K562 (cell line): ENCODE measurements at regions not wholly inside any gene's neighbourhood (a gene's known extent, or its start where the extent isn't known, plus 50 kb on each side); places are given as distances from the start of the nearest gene placed in this dataset.

ENCODE experiments used
- ATAC-seq: fragments of 200-7000 bp; cut with Tn5 transposase; 3 replicates; pipeline ENCODE4 v1.9.1; 2020; ENCODE audit warnings: moderate library complexity
- BruUV-seq: library from RNA; stranded (reverse); fragments of 400-500 nt; replicated peaks from 2 replicates; lab custom pipeline; 2021; lab: Mats Ljungman, UMichigan
- CTCF ChIA-PET: fragments of 300-600 bp; formaldehyde crosslinking; extraction: SDS; loops from one replicate; lab custom pipeline; 2021; ENCODE audit warnings: low intra/inter-chr PET ratio; lab: Yijun Ruan, JAX
- POLR2A ChIA-PET: fragments of 300-600, 350-650 bp; sonication (Branson Sonifier 250); formaldehyde crosslinking; extraction: SDS; loops from one replicate; lab custom pipeline; 2021; ENCODE audit warnings: antibody characterized with exemption, inconsistent platforms; lab: Yijun Ruan, JAX
- DNase-seq, 4 experiments: peaks; one replicate each; pipeline versions ENCODE4 v3.0.0 to v3.0.0-alpha.2; 2011 to 2018; ENCODE audit warnings: low spot score in 3 of 4, mixed read lengths in 3 of 4; ENCODE audit errors: extremely low read depth in 1 of 4
- FAIRE-seq: peaks from 2 replicates; lab custom pipeline; 2011; peaks lifted over from hg19 to GRCh38; lab: Jason Lieb, UNC
- H2AFZ ChIP-seq: 2 replicates; pipeline ENCODE4 v1.6.0; 2011; ENCODE audit warnings: low read depth, low read length, control low read depth, inconsistent platforms
- H3K27ac ChIP-seq: fragments of 200-600 bp; 3 replicates; pipeline ENCODE4 v1.8.0; 2011; ENCODE audit warnings: low read depth, mild to moderate bottlenecking, control low read depth, inconsistent platforms, low read length, moderate library complexity, mixed read lengths; ENCODE audit errors: extremely low read depth
- H3K27me3 ChIP-seq, 2 experiments: fragments of 300-600 bp in 1 of 2; 2 replicates in 1 of 2; 3 replicates in 1 of 2; pipeline versions ENCODE4 v1.6.0 to v1.8.0; 2011; ENCODE audit warnings: inconsistent platforms in 2 of 2, low read length in 2 of 2, mild to moderate bottlenecking in 1 of 2, mixed read lengths in 1 of 2, moderate library complexity in 1 of 2; ENCODE audit not compliant: control insufficient read depth in 2 of 2, insufficient read depth in 2 of 2
- H3K36me3 ChIP-seq: fragments of 300-600 bp; 3 replicates; pipeline ENCODE4 v1.8.0; 2011; ENCODE audit warnings: mild to moderate bottlenecking, low read length, inconsistent platforms; ENCODE audit not compliant: control insufficient read depth, insufficient read depth
- H3K4me1 ChIP-seq, 2 experiments: fragments of 200-600 bp in 1 of 2; replicated peaks in 1 of 2; 2 replicates in 1 of 2; 3 replicates in 1 of 2; pipeline versions ENCODE4 v1.5.1 to v1.8.0; 2011; ENCODE audit warnings: inconsistent platforms in 2 of 2, low read length in 2 of 2, mild to moderate bottlenecking in 1 of 2, mixed read lengths in 1 of 2, moderate library complexity in 1 of 2; ENCODE audit not compliant: control insufficient read depth in 2 of 2, insufficient read depth in 2 of 2
- H3K4me2 ChIP-seq: 2 replicates; pipeline ENCODE4 v1.6.1; 2011; ENCODE audit warnings: low read length, control low read depth, inconsistent platforms, mixed read lengths; ENCODE audit not compliant: insufficient read depth
- H3K4me3 ChIP-seq: fragments of 200-600 bp; sonication (generic), shearing (Covaris generic); 2 replicates; pipeline ENCODE4 v1.5.1; 2016; ENCODE audit warnings: control low read depth, inconsistent platforms
- H3K79me2 ChIP-seq: fragments of 200-600 bp; 3 replicates; pipeline ENCODE4 v1.8.0; 2011; ENCODE audit warnings: low read length, inconsistent platforms; ENCODE audit not compliant: control insufficient read depth, insufficient read depth
- H3K9ac ChIP-seq, 2 experiments: 2 replicates each; pipeline versions ENCODE4 v1.6.0 to v1.6.1; 2011; ENCODE audit warnings: low read depth in 2 of 2, low read length in 2 of 2, control low read depth in 1 of 2, inconsistent platforms in 1 of 2, mild to moderate bottlenecking in 1 of 2, mixed read lengths in 1 of 2; ENCODE audit not compliant: insufficient read depth in 1 of 2
- H3K9me1 ChIP-seq: one replicate; pipeline ENCODE4 v1.6.0; 2011; ENCODE audit warnings: inconsistent platforms, mild to moderate bottlenecking, low read length, moderate library complexity; ENCODE audit not compliant: control insufficient read depth, insufficient read depth
- H3K9me3 ChIP-seq: replicated peaks from 2 replicates; pipeline ENCODE4 v1.5.1; 2011; ENCODE audit warnings: low read depth, low read length, inconsistent platforms; ENCODE audit not compliant: control insufficient read depth, insufficient read depth
- H4K20me1 ChIP-seq: replicated peaks from 2 replicates; pipeline ENCODE4 v1.6.1; 2011; ENCODE audit warnings: low read length, inconsistent platforms, mixed read lengths; ENCODE audit not compliant: control insufficient read depth, insufficient read depth
- ARID2 ChIP-seq: fragments of 450-650 bp; IDR thresholded peaks from 2 replicates; pipeline ENCODE4 v1.6.1; 2017; ENCODE audit warnings: antibody characterized with exemption, mild to moderate bottlenecking
- CHD2 ChIP-seq: IDR thresholded peaks from 2 replicates; pipeline ENCODE4 v1.6.1; 2011; ENCODE audit warnings: low read depth, low read length
- CREM ChIP-seq: IDR thresholded peaks from 2 replicates; pipeline ENCODE4 v1.6.1; 2014; ENCODE audit warnings: antibody characterized with exemption, low read depth
- HDGF ChIP-seq: fragments of 450-650 bp; IDR thresholded peaks from 2 replicates; pipeline ENCODE4 v1.6.1; 2016
- HMG20B ChIP-seq: fragments of 250-450 bp; sonication (Bioruptor Pico); IDR thresholded peaks from 2 replicates; pipeline ENCODE4 v1.5.0; 2021; ENCODE audit warnings: mild to moderate bottlenecking
- MCM7 ChIP-seq, 2 experiments: fragments of 450-650 bp; IDR thresholded peaks; 2 replicates each; pipeline ENCODE4 v1.6.1; 2016 to 2018
- NR2C2 ChIP-seq, 2 experiments: fragments of 200-800 bp in 1 of 2; sonication (Bioruptor generic) in 1 of 2; sonication (generic) in 1 of 2; formaldehyde crosslinking in 1 of 2; IDR thresholded peaks; 2 replicates each; pipeline versions ENCODE4 v1.6.1 to v1.8.0; 2016 to 2022; ENCODE audit warnings: mild to moderate bottlenecking in 1 of 2, missing compliant biosample characterization in 1 of 2, missing genetic modification characterization in 1 of 2, missing genetic modification reagents in 1 of 2
- PRPF4 ChIP-seq: fragments of 200-400 bp; formaldehyde crosslinking; IDR thresholded peaks from one replicate; pipeline ENCODE4 v1.6.1; 2017; ENCODE audit warnings: low read length, low read depth, mild to moderate bottlenecking; ENCODE audit not compliant: insufficient read depth, poor library complexity, severe bottlenecking
- TAF9B ChIP-seq: fragments of 450-650 bp; IDR thresholded peaks from 2 replicates; pipeline ENCODE4 v1.6.1; 2018; ENCODE audit warnings: mild to moderate bottlenecking; ENCODE audit not compliant: partially characterized antibody
- ZKSCAN1 ChIP-seq: fragments of 150-350 bp; IDR thresholded peaks from 2 replicates; pipeline ENCODE4 v1.6.1; 2016; ENCODE audit warnings: low read depth, low read length
- ZNF77 ChIP-seq: fragments of 250-450 bp; sonication (Bioruptor Pico); IDR thresholded peaks from 2 replicates; pipeline ENCODE4 v1.5.0; 2020
- WGBS: fragments of 100-300 bp; shearing (Covaris generic); methylation state at CpG from one replicate; pipeline ENCODE4 v1.1.6; 2016; ENCODE audit warnings: low coverage, mixed read lengths; ENCODE audit not compliant: insufficient coverage; ENCODE audit errors: missing lambda C conversion rate; 5-methylcytosine and 5-hydroxymethylcytosine counted together
- in situ Hi-C: fragments of 300-500 bp; cut with MboI; formaldehyde crosslinking; loops from 4 replicates; pipeline ENCODE4 v1.15.0; 2018; ENCODE audit warnings: inconsistent platforms, mixed read lengths
- intact Hi-C: fragments of 100-400 bp; cut with micrococcal nuclease; formaldehyde crosslinking; loops from 2 replicates; pipeline ENCODE4 v1.14.2; 2022
- TF ChIP-seq, protein P1 (sequence below): fragments of 450-650 bp; IDR thresholded peaks from 2 replicates; pipeline ENCODE4 v1.6.1; 2017; ENCODE audit warnings: antibody characterized with exemption
- TF ChIP-seq, protein P2 (sequence below): sonication (generic); formaldehyde crosslinking; IDR thresholded peaks from 2 replicates; pipeline ENCODE4 v1.8.1; 2023; ENCODE audit warnings: mild to moderate bottlenecking, missing genetic modification reagents
- TF ChIP-seq, protein P3 (sequence below): sonication (generic); formaldehyde crosslinking; IDR thresholded peaks from 2 replicates; pipeline ENCODE4 v1.8.1; 2023; ENCODE audit warnings: mild to moderate bottlenecking, missing genetic modification reagents
- TF ChIP-seq, protein P4 (sequence below): conservative IDR thresholded peaks from 2 replicates; pipeline ENCODE4 v1.6.1; 2011; ENCODE audit warnings: low read depth, mild to moderate bottlenecking, low read length; ENCODE audit not compliant: control insufficient read depth
- TF ChIP-seq, protein P5 (sequence below), 2 experiments: fragments of 450-650 bp in 1 of 2; sonication (generic) in 1 of 2; formaldehyde crosslinking; conservative IDR thresholded peaks; 2 replicates each; pipeline versions ENCODE4 v1.4.0 to v1.8.1; 2020 to 2022; ENCODE audit warnings: mild to moderate bottlenecking in 1 of 2, missing genetic modification reagents in 1 of 2

DNA sequence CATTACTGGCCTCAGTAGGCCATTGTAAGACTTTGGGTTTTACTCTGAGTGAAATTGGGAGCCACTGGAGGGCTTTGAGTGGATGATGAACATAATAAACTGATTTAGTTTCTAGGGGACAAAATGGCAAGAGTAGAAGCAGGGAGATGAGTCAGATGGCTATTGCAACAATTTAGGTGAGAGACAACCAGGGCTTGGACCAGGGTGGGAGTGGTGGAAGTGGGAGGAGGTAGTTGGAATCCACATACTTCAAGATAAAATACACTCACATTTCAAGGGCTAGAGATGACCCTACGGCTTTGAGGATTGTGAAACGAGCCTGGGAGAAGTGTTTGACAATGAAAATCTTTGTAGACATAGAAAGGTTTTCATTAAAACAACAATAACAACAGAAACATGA is 136.3 kb downstream of the ACTBL2 start:
- FAIRE-seq, result no peak

More for the DNA sequence above, 136.3 kb downstream of the ACTBL2 start:
- intact Hi-C loops, result no loop called here
- BruUV-seq, result no TSS peak
- H3K27me3 ChIP-seq, result no peaks in the 10 kb centered on the region
- TF ChIP-seq, protein P1, sequence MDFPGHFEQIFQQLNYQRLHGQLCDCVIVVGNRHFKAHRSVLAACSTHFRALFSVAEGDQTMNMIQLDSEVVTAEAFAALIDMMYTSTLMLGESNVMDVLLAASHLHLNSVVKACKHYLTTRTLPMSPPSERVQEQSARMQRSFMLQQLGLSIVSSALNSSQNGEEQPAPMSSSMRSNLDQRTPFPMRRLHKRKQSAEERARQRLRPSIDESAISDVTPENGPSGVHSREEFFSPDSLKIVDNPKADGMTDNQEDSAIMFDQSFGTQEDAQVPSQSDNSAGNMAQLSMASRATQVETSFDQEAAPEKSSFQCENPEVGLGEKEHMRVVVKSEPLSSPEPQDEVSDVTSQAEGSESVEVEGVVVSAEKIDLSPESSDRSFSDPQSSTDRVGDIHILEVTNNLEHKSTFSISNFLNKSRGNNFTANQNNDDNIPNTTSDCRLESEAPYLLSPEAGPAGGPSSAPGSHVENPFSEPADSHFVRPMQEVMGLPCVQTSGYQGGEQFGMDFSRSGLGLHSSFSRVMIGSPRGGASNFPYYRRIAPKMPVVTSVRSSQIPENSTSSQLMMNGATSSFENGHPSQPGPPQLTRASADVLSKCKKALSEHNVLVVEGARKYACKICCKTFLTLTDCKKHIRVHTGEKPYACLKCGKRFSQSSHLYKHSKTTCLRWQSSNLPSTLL, result no peak
- TF ChIP-seq ZNF77 (CRISPR knock-in tag) (no peak), ARID2 (no peak), ZKSCAN1 (no peak), MCM7 (IDR thresholded peaks at IDR 0.05) (no peak), PRPF4 (no peak), CREM (no peak), HMG20B (CRISPR knock-in tag) (no peak), TAF9B (no peak), CHD2 (no peak), NR2C2 (CRISPR knock-in tag; IDR thresholded peaks at IDR 0.05) (no peak), NR2C2 (tag; IDR thresholded peaks at IDR 0.05) (no peak), HDGF (no peak)
- TF ChIP-seq, protein P2, sequence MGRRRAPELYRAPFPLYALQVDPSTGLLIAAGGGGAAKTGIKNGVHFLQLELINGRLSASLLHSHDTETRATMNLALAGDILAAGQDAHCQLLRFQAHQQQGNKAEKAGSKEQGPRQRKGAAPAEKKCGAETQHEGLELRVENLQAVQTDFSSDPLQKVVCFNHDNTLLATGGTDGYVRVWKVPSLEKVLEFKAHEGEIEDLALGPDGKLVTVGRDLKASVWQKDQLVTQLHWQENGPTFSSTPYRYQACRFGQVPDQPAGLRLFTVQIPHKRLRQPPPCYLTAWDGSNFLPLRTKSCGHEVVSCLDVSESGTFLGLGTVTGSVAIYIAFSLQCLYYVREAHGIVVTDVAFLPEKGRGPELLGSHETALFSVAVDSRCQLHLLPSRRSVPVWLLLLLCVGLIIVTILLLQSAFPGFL, result no peak
- TF ChIP-seq, protein P3, sequence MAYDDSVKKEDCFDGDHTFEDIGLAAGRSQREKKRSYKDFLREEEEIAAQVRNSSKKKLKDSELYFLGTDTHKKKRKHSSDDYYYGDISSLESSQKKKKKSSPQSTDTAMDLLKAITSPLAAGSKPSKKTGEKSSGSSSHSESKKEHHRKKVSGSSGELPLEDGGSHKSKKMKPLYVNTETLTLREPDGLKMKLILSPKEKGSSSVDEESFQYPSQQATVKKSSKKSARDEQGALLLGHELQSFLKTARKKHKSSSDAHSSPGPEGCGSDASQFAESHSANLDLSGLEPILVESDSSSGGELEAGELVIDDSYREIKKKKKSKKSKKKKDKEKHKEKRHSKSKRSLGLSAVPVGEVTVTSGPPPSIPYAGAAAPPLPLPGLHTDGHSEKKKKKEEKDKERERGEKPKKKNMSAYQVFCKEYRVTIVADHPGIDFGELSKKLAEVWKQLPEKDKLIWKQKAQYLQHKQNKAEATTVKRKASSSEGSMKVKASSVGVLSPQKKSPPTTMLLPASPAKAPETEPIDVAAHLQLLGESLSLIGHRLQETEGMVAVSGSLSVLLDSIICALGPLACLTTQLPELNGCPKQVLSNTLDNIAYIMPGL, result no peak
- TF ChIP-seq, protein P4, sequence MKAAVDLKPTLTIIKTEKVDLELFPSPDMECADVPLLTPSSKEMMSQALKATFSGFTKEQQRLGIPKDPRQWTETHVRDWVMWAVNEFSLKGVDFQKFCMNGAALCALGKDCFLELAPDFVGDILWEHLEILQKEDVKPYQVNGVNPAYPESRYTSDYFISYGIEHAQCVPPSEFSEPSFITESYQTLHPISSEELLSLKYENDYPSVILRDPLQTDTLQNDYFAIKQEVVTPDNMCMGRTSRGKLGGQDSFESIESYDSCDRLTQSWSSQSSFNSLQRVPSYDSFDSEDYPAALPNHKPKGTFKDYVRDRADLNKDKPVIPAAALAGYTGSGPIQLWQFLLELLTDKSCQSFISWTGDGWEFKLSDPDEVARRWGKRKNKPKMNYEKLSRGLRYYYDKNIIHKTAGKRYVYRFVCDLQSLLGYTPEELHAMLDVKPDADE, result no peak
- TF ChIP-seq, protein P5, sequence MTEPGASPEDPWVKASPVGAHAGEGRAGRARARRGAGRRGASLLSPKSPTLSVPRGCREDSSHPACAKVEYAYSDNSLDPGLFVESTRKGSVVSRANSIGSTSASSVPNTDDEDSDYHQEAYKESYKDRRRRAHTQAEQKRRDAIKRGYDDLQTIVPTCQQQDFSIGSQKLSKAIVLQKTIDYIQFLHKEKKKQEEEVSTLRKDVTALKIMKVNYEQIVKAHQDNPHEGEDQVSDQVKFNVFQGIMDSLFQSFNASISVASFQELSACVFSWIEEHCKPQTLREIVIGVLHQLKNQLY (CRISPR knock-in tag; conservative IDR thresholded peaks at IDR 0.05), result no peak
- H3K9ac ChIP-seq, result no peak overlapping the region
- H3K27ac ChIP-seq, result no peak overlapping the region
- H3K79me2 ChIP-seq, result no peaks in the 10 kb centered on the region
- POLR2A ChIA-PET, result no interaction called here
- WGBS, result 3% methylated on average over 2 of the region's 2 CpGs
- H3K4me1 ChIP-seq, result no peaks in the 10 kb centered on the region
- no peaks in the 10 kb centered on the region for H3K9me1 ChIP-seq
- in situ Hi-C loops, result no loop called here
- CTCF ChIA-PET, result no interaction called here
- no peaks in the 10 kb centered on the region for H3K9me3 ChIP-seq
- no peak for ATAC-seq
- H3K4me2 ChIP-seq, result no peak overlapping the region
- no peak overlapping the region for H2AFZ ChIP-seq
- no peaks in the 10 kb centered on the region for H3K36me3 ChIP-seq
- no peak overlapping the region for H3K4me3 ChIP-seq
- DNase-seq, result no peak
- no peaks in the 10 kb centered on the region for H4K20me1 ChIP-seq
